Activated CD8-positive, alpha-beta memory T cell treated with anti-CD3 and anti-CD28 coated beads, Interleukin-2, amount 10 ng/mL, durations not matched to agents 7 days and 5 days (primary cell): ENCODE measurements at regions not wholly inside any gene's neighbourhood (a gene's known extent, or its start where the extent isn't known, plus 50 kb on each side); places are given as distances from the start of the nearest gene placed in this dataset.

Experiments used
- ATAC-seq: fragments of 150-1000 bp; cut with Tn5 transposase; one replicate; pipeline ENCODE4 v1.10.0; 2021; ENCODE audit warnings: moderate library complexity
- CTCF ChIA-PET: fragments of 350-600 bp; sonication (Branson Sonifier 250); formaldehyde crosslinking; loops from one replicate; lab custom pipeline; 2021; ENCODE audit warnings: antibody characterized with exemption; lab: Charles Lee
- DNase-seq: peaks from one replicate; pipeline ENCODE4 v3.0.0-alpha.2; 2020
- H3K27ac Mint-ChIP-seq: one replicate; pipeline ENCODE4 v1.8.0; 2021; ENCODE audit warnings: mild to moderate bottlenecking, mixed read lengths
- H3K27me3 Mint-ChIP-seq: one replicate; pipeline ENCODE4 v1.8.0; 2021; ENCODE audit warnings: mixed read lengths
- H3K36me3 Mint-ChIP-seq: one replicate; pipeline ENCODE4 v1.8.0; 2021; ENCODE audit warnings: mild to moderate bottlenecking, mixed read lengths
- H3K4me1 Mint-ChIP-seq: one replicate; pipeline ENCODE4 v1.8.0; 2021; ENCODE audit warnings: mixed read lengths
- H3K4me3 Mint-ChIP-seq: one replicate; pipeline ENCODE4 v1.8.0; 2021; ENCODE audit warnings: mild to moderate bottlenecking, moderate library complexity, mixed read lengths
- H3K9me3 Mint-ChIP-seq: one replicate; pipeline ENCODE4 v1.8.0; 2022; ENCODE audit warnings: low read depth, mixed read lengths

- Mint-ChIP-seq H3K4me3 (no peak overlapping the region), H3K4me1 (peaks cover 27% of the 10 kb centered on the region), H3K27me3 (no peaks in the 10 kb centered on the region), H3K27ac (no peak overlapping the region), H3K36me3 (peaks cover 9% of the 10 kb centered on the region), H3K9me3 (no peaks in the 10 kb centered on the region)
- CTCF ChIA-PET = interaction anchor here (1.0 to 1.1 kb wide), 2 partner anchors 23 to 86 kb away, joined by 3 to 5 read pairs; no protein-coding TSS in a partner anchor
- no peak for DNase-seq
- no peak for ATAC-seq
Observed at GRCh38 chr2:174664084-174664759, 66.6 kb upstream of the WIPF1 start.

GRCh38 chr2:174663550-174663949 lies 65.9 kb upstream of the WIPF1 start:
- Mint-ChIP-seq H3K4me3 (no peak overlapping the region), H3K27me3 (no peaks in the 10 kb centered on the region), H3K9me3 (no peaks in the 10 kb centered on the region), H3K36me3 (peaks cover 12% of the 10 kb centered on the region), H3K27ac (no peak overlapping the region), H3K4me1 (peaks cover 32% of the 10 kb centered on the region)
- CTCF ChIA-PET = interaction anchor here (1.0 to 1.1 kb wide), 2 partner anchors 24 to 85 kb away, joined by 3 to 5 read pairs; no protein-coding TSS in a partner anchor
- ATAC-seq (no peak), DNase-seq (no peak)

- ATAC-seq (no peak), DNase-seq (no peak)
- no peaks in the 10 kb centered on the region for H3K9me3 Mint-ChIP-seq
- CTCF ChIA-PET = interaction anchor here (1.1 kb wide), 1 partner anchor 35 kb away, joined by 3 read pairs; no protein-coding TSS in a partner anchor
- no peaks in the 10 kb centered on the region for H3K27me3 Mint-ChIP-seq
- H3K4me1 Mint-ChIP-seq = peaks cover 30% of the 10 kb centered on the region
- H3K36me3 Mint-ChIP-seq = peaks cover 18% of the 10 kb centered on the region
- H3K27ac Mint-ChIP-seq = no peak overlapping the region
- H3K4me3 Mint-ChIP-seq = no peak overlapping the region
Observed at GRCh38 chr2:174662859-174663258, 65.3 kb upstream of the WIPF1 start.

DNA sequence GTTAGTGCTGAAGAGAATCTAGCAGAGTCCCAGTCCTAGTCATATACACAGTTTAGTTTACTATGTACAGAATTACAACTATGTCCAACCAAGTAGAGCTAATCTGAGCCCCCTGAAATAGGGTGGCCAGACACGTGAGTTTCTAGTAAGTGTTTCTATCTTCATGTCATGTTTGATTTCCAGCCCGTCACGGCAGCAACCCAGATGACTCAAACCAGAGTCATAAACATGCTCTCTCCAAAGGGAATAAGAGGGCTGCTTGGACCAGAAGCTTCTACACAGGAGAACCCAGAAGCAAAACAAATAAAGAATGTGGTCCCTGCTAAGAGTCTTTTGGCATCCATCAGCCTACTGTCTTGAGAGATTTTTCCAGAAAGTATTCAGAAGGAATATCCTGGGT lies 64.9 kb upstream of the WIPF1 start:
- no peak overlapping the region for H3K4me3 Mint-ChIP-seq
- H3K27ac Mint-ChIP-seq = no peak overlapping the region
- ATAC-seq = no peak
- no peak for DNase-seq
- no peaks in the 10 kb centered on the region for H3K9me3 Mint-ChIP-seq
- CTCF ChIA-PET = interaction anchor here (1.1 kb wide), 1 partner anchor 35 kb away, joined by 3 read pairs; no protein-coding TSS in a partner anchor
- no peaks in the 10 kb centered on the region for H3K27me3 Mint-ChIP-seq
- peaks cover 19% of the 10 kb centered on the region for H3K36me3 Mint-ChIP-seq
- peaks cover 26% of the 10 kb centered on the region for H3K4me1 Mint-ChIP-seq

DNA sequence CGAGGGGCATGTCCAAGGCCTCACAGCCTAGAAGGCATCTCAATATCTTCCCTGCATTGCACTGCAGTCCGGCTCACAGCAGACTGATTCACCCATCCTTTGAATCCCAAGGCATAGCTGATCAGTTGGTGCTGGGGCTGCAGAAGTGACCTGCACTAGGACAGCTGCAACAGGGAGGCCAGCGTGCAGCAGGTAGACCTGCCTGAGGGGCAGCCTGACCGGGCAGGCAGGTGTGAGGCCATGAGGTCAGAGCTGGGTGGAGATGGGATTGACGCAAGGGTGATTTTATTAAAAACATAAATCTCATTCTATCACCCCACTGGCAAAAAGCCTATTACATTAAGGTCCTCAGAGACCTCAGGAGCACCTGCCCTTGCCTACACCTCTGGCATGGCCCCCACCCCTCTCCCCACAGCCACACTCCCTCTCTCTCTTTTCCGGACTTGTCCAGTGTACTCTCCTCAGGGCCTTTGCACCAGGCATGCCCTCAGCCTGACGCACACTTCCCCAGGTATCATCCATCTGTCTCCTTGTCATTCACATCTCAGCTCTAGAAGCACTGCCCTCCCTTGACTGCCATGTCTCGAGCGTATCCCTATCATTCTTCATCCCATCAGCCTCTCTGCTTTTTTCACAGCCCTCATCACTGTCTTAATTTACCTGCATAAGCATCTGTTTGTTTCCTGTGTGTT lies 63.5 kb upstream of the WIPF1 start:
- ATAC-seq (no peak), DNase-seq (no peak)
- Mint-ChIP-seq H3K9me3 (peaks cover 3% of the 10 kb centered on the region), H3K4me3 (no peak overlapping the region), H3K27ac (no peak overlapping the region), H3K4me1 (peaks cover 26% of the 10 kb centered on the region), H3K27me3 (no peaks in the 10 kb centered on the region), H3K36me3 (peaks cover 33% of the 10 kb centered on the region)
- CTCF ChIA-PET = no interaction called here

GRCh38 chr2:174659069-174659900 lies 61.7 kb upstream of the WIPF1 start:
- Mint-ChIP-seq H3K4me1 (peaks cover 27% of the 10 kb centered on the region), H3K36me3 (peaks cover 50% of the 10 kb centered on the region), H3K9me3 (peaks cover 15% of the 10 kb centered on the region), H3K4me3 (no peak overlapping the region), H3K27ac (peak overlapping the region; percentile 67), H3K27me3 (no peaks in the 10 kb centered on the region)
- peak; percentile 72 for ATAC-seq
- no peak for DNase-seq
- CTCF ChIA-PET = no interaction called here

- ATAC-seq = no peak
- no peak for DNase-seq
- Mint-ChIP-seq H3K36me3 (peaks cover 55% of the 10 kb centered on the region), H3K27me3 (no peaks in the 10 kb centered on the region), H3K9me3 (peaks cover 15% of the 10 kb centered on the region), H3K4me1 (peaks cover 27% of the 10 kb centered on the region), H3K4me3 (no peak overlapping the region), H3K27ac (no peak overlapping the region)
- CTCF ChIA-PET = no interaction called here
Observed at GRCh38 chr2:174656676-174657176, 59.1 kb upstream of the WIPF1 start.

- Mint-ChIP-seq H3K27ac (no peak overlapping the region), H3K4me1 (peaks cover 24% of the 10 kb centered on the region), H3K9me3 (peaks cover 15% of the 10 kb centered on the region), H3K4me3 (no peak overlapping the region), H3K27me3 (no peaks in the 10 kb centered on the region), H3K36me3 (peaks cover 50% of the 10 kb centered on the region)
- DNase-seq (no peak), ATAC-seq (no peak)
- CTCF ChIA-PET = no interaction called here
Observed at GRCh38 chr2:174656035-174656434, 58.4 kb upstream of the WIPF1 start.

DNA sequence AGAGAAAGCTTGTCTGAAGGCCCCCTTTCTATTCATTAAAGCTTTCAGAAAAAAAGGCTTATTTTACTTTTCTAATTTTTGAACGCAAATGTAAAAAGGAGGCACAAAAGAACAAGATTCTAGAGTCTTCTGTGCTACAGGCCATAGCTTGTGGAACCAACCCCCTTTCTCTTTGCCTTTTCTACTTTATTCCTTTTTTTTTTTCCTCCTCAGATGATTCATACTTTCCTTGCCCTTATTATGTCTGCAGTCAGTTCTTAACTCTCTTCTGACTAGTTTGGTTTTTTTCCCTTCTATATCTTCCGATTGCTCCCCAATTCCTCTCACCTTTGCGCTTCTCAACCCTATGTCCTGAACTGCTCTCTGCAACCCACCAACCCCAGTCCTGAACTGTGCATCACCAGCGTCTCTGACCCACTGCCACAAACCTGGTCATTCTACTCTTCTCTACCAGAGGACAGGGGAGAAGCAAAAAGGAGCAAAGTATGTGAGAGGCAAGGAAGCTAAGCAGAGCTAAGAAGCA lies 56.9 kb upstream of the WIPF1 start:
- CTCF ChIA-PET = no interaction called here
- peak overlapping the region; percentile 11 for H3K27ac Mint-ChIP-seq

GRCh38 chr2:174648896-174649295 lies 51.3 kb upstream of the WIPF1 start:
- peaks cover 28% of the 10 kb centered on the region for H3K4me1 Mint-ChIP-seq
- no peaks in the 10 kb centered on the region for H3K9me3 Mint-ChIP-seq
- CTCF ChIA-PET = no interaction called here
- no peak overlapping the region for H3K4me3 Mint-ChIP-seq
- H3K27me3 Mint-ChIP-seq = no peaks in the 10 kb centered on the region
- no peak for ATAC-seq
- H3K27ac Mint-ChIP-seq = no peak overlapping the region
- DNase-seq = no peak
- H3K36me3 Mint-ChIP-seq = peaks cover 45% of the 10 kb centered on the region

More for the DNA sequence above, 56.9 kb upstream of the WIPF1 start:
- peaks cover 62% of the 10 kb centered on the region for H3K36me3 Mint-ChIP-seq
- no peaks in the 10 kb centered on the region for H3K27me3 Mint-ChIP-seq
- ATAC-seq (no peak), DNase-seq (no peak)
- peaks cover 21% of the 10 kb centered on the region for H3K4me1 Mint-ChIP-seq
- H3K4me3 Mint-ChIP-seq = no peak overlapping the region
- peaks cover 15% of the 10 kb centered on the region for H3K9me3 Mint-ChIP-seq
